SIG-M5 treated with dmso at 0.1 percent for 504 hours (cell line): ENCODE measurements at regions not wholly inside any gene's neighbourhood (a gene's known extent, or its start where the extent isn't known, plus 50 kb on each side); places are given as distances from the start of the nearest gene placed in this dataset.

Source experiments
- DNase-seq: peaks from one replicate; lab custom pipeline; 2025; ENCODE audit not compliant: unreplicated experiment; lab: John Stamatoyannopoulos, UW

- DNase-seq = no peak
Observed at GRCh38 chr4:161133586-161134276, 1030.1 kb downstream of the FSTL5 start.

- no peak for DNase-seq
Observed at GRCh38 chr4:161132715-161133425, 1030.9 kb downstream of the FSTL5 start.

GRCh38 chr4:161121451-161121850 lies 1042.3 kb downstream of the FSTL5 start:
- DNase-seq = peak; percentile 64

GRCh38 chr4:161101881-161102280 lies 1061.9 kb downstream of the FSTL5 start:
- no peak for DNase-seq

GRCh38 chr4:161097821-161098220 lies 1066.0 kb downstream of the FSTL5 start:
- no peak for DNase-seq

GRCh38 chr4:161061046-161061445 lies 1102.8 kb downstream of the FSTL5 start:
- DNase-seq = no peak
